ENCODE measurements at regions not wholly inside any gene's neighbourhood (a gene's known extent, or its start where the extent isn't known, plus 50 kb on each side); places are given as distances from the start of the nearest gene placed in this dataset.

- DNase-seq (ENCODE audit: low read depth in 2 of 2): no peak
Measured at GRCh38 chr4:28209371-28209924, 1348.8 kb downstream of the STIM2 start.

- no peak for DNase-seq (ENCODE audit: low read depth in 2 of 2)
Measured at GRCh38 chr4:28211676-28212470, 1351.2 kb downstream of the STIM2 start.

GRCh38 chr4:28221536-28221935 is 1360.9 kb downstream of the STIM2 start:
- DNase-seq (ENCODE audit: low read depth in 2 of 2): no peak

- DNase-seq (ENCODE audit: low read depth in 2 of 2): no peak
Measured at GRCh38 chr4:28225050-28225449, 1364.4 kb downstream of the STIM2 start.

- no peak for DNase-seq (ENCODE audit: low read depth in 2 of 2)
Measured at GRCh38 chr4:28225689-28226353, 1365.2 kb downstream of the STIM2 start.

GRCh38 chr4:28226962-28227361 is 1366.3 kb downstream of the STIM2 start:
- no peak for DNase-seq (ENCODE audit: low read depth in 2 of 2)

- no peak for DNase-seq (ENCODE audit: low read depth in 2 of 2)
Measured at GRCh38 chr4:28227764-28228163, 1367.1 kb downstream of the STIM2 start.

GRCh38 chr4:28228561-28229491 is 1368.2 kb downstream of the STIM2 start:
- peak; percentile 73 to 83 for DNase-seq (ENCODE audit: low read depth in 2 of 2)

GRCh38 chr4:28232376-28232775 is 1371.7 kb downstream of the STIM2 start:
- no peak for DNase-seq (ENCODE audit: low read depth in 2 of 2)

GRCh38 chr4:28232951-28233350 is 1372.3 kb downstream of the STIM2 start:
- DNase-seq (ENCODE audit: low read depth in 2 of 2): no peak

GRCh38 chr4:28233724-28234123 is 1373.1 kb downstream of the STIM2 start:
- no peak for DNase-seq (ENCODE audit: low read depth in 2 of 2)

- DNase-seq (ENCODE audit: low read depth in 2 of 2): no peak
Measured at GRCh38 chr4:28238876-28239275, 1378.2 kb downstream of the STIM2 start.

- no peak for DNase-seq (ENCODE audit: low read depth in 2 of 2)
Measured at GRCh38 chr4:28241021-28241420, 1380.4 kb downstream of the STIM2 start.

- DNase-seq (ENCODE audit: low read depth in 2 of 2): no peak
Measured at GRCh38 chr4:28247805-28248204, 1387.2 kb downstream of the STIM2 start.

GRCh38 chr4:28248269-28248668 is 1387.6 kb downstream of the STIM2 start:
- no peak for DNase-seq (ENCODE audit: low read depth in 2 of 2)

GRCh38 chr4:28250646-28251045 is 1390.0 kb downstream of the STIM2 start:
- no peak for DNase-seq (ENCODE audit: low read depth in 2 of 2)

GRCh38 chr4:28251831-28252230 is 1391.2 kb downstream of the STIM2 start:
- DNase-seq (ENCODE audit: low read depth in 2 of 2): no peak

- DNase-seq (ENCODE audit: low read depth in 2 of 2): no peak
Measured at GRCh38 chr4:28254003-28254402, 1393.4 kb downstream of the STIM2 start.

- no peak for DNase-seq (ENCODE audit: low read depth in 2 of 2)
Measured at GRCh38 chr4:28256295-28256694, 1395.7 kb downstream of the STIM2 start.

GRCh38 chr4:28259951-28260350 is 1399.3 kb downstream of the STIM2 start:
- no peak for DNase-seq (ENCODE audit: low read depth in 2 of 2)

GRCh38 chr4:28267166-28267565 is 1406.5 kb downstream of the STIM2 start:
- DNase-seq (ENCODE audit: low read depth in 2 of 2): no peak

- DNase-seq (ENCODE audit: low read depth in 2 of 2): no peak
Measured at GRCh38 chr4:28269426-28269825, 1408.8 kb downstream of the STIM2 start.

All from fibroblast of skin of left biceps (primary cell).